ENCODE measurements at regions not wholly inside any gene's neighbourhood (a gene's known extent, or its start where the extent isn't known, plus 50 kb on each side); places are given as distances from the start of the nearest gene placed in this dataset.

DNA sequence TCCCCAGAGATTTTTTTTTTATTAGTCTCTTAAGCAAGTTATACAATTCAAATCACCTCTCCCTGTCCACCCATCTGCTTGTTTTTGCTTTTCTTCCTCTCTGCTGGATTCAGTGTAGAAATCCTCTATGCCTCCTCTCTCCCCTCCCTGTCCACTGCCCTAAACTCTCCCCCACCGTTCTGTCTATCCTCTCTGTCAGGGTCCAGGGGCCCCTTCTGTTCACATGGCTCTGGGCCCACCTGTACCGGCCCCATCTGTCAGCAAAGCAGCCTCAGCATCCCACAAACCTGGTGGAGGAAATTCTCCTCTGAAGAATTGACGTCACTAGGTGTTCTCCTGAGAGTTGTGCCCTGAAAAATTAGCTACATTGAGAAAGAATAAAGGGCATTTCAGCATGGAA, 137.6 kb upstream of the CMC1 start:
- no peaks in the 10 kb centered on the region for H3K27me3 ChIP-seq
- intact Hi-C loops (cut with DNase I; ENCODE audit: low total_unique reads): no loop called here

DNA sequence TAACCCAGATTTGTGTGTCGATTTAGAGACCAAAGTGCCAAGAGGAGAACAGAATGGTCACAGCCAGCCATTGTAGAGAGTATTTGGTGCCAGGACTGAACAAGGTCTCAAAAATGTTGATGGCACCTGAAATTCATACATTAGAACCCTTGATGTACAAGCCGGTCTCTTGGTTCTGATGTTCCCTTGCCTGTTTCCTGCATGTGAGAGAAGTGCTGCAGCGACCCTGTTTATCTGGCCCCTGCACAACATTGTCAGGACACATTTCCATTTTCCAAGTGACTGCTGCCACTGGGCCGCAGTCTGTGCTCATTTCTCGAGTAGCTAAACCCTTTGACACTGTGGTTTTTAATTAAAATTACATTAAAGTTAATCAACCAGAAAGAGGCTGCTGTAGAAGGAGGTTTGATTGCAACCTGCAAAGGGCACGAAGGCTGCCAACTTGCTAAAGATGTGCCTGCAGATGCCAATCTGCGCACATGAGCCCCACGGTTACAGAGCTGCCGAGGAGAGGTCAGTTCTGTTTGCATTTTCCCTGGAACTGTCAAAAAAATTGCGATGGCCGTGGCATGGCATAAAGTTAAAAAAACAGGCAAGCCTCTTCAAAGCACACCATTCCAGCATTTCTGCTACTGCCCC, 136.4 kb upstream of the CMC1 start:
- no peaks in the 10 kb centered on the region for H3K27me3 ChIP-seq
- TF ChIP-seq, protein P1, sequence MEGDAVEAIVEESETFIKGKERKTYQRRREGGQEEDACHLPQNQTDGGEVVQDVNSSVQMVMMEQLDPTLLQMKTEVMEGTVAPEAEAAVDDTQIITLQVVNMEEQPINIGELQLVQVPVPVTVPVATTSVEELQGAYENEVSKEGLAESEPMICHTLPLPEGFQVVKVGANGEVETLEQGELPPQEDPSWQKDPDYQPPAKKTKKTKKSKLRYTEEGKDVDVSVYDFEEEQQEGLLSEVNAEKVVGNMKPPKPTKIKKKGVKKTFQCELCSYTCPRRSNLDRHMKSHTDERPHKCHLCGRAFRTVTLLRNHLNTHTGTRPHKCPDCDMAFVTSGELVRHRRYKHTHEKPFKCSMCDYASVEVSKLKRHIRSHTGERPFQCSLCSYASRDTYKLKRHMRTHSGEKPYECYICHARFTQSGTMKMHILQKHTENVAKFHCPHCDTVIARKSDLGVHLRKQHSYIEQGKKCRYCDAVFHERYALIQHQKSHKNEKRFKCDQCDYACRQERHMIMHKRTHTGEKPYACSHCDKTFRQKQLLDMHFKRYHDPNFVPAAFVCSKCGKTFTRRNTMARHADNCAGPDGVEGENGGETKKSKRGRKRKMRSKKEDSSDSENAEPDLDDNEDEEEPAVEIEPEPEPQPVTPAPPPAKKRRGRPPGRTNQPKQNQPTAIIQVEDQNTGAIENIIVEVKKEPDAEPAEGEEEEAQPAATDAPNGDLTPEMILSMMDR (IDR thresholded peaks at IDR 0.05): no peak
- TF ChIP-seq POLR2A (IDR thresholded peaks at IDR 0.05): no peak
- no peak for TF ChIP-seq POLR2AphosphoS5 (IDR thresholded peaks at IDR 0.05)
- no peak overlapping the region for H3K27ac ChIP-seq
- no peak for DNase-seq (ENCODE audit: low spot score in 2 of 2)
- no peaks in the 10 kb centered on the region for H3K4me1 ChIP-seq
- intact Hi-C loops (cut with DNase I; ENCODE audit: low total_unique reads): no loop called here
- H3K4me3 ChIP-seq: no peak overlapping the region
- H3K36me3 ChIP-seq: no peaks in the 10 kb centered on the region
- peaks cover 0 to 9% of the 10 kb centered on the region in 2 donors for H3K9me3 ChIP-seq

More for the DNA sequence above, 137.6 kb upstream of the CMC1 start:
- H3K27ac ChIP-seq: no peak overlapping the region
- no peak overlapping the region for H3K4me3 ChIP-seq
- DNase-seq (ENCODE audit: low spot score in 2 of 2): no peak
- H3K36me3 ChIP-seq: no peaks in the 10 kb centered on the region
- no peaks in the 10 kb centered on the region for H3K4me1 ChIP-seq
- peaks cover 0 to 20% of the 10 kb centered on the region in 2 donors for H3K9me3 ChIP-seq
- TF ChIP-seq, protein P1 (IDR thresholded peaks at IDR 0.05): no peak
- no peak for TF ChIP-seq POLR2A (IDR thresholded peaks at IDR 0.05)
- no peak for TF ChIP-seq POLR2AphosphoS5 (IDR thresholded peaks at IDR 0.05)

DNA sequence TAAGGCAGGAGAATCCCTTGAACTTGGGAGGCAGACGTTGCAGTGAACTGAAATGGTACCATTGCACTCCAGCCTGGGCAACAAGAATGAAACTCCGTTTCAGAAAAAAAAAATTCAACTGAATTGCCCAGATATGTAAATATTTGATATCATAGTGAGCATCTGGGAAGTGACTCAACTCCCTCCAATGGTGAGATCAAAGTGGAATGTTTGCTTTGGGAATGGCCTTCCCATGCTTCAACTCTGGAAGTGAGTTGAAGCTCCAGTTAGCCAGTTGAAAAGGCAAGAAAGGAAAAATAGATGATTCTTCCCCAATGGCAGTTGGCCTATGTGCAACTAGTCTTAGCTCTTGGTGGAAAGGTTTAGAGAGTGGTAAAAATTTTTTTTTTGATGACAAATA, 131.6 kb upstream of the CMC1 start:
- no peak for DNase-seq (ENCODE audit: low spot score in 2 of 2)
- Histone ChIP-seq H3K36me3 (no peaks in the 10 kb centered on the region), H3K9me3 (no peaks in the 10 kb centered on the region), H3K27ac (no peak overlapping the region), H3K4me3 (no peak overlapping the region), H3K27me3 (no peaks in the 10 kb centered on the region), H3K4me1 (no peaks in the 10 kb centered on the region)
- intact Hi-C loops (cut with DNase I; ENCODE audit: low total_unique reads): no loop called here
- TF ChIP-seq POLR2AphosphoS5 (IDR thresholded peaks at IDR 0.05) (no peak), POLR2A (IDR thresholded peaks at IDR 0.05) (no peak)
- TF ChIP-seq, protein P1 (IDR thresholded peaks at IDR 0.05): no peak

DNA sequence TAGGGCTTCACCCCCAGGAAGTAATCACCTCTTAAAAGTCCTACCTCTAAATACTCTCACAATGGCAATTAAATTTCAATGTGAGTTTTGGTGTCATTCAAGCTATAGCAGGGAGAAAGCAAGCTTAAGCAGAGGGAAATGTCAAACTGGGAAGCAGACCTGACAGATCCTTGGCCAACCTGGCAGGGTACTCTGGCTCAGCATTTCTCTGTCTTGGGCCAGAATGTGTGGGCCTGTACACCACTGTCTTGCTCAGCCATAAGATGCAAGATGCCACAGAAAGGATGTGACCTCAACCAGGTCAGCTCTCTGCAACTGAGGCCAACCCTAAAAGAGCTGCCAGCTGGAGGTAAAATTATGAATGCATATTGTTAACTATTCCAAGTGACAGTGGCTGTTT, 130.6 kb upstream of the CMC1 start:
- Histone ChIP-seq H3K9me3 (no peaks in the 10 kb centered on the region), H3K27ac (no peak overlapping the region), H3K36me3 (no peaks in the 10 kb centered on the region), H3K4me1 (no peaks in the 10 kb centered on the region), H3K27me3 (no peaks in the 10 kb centered on the region), H3K4me3 (no peak overlapping the region)
- DNase-seq (ENCODE audit: low spot score in 2 of 2): no peak
- TF ChIP-seq POLR2AphosphoS5 (IDR thresholded peaks at IDR 0.05): no peak
- TF ChIP-seq, protein P1 (IDR thresholded peaks at IDR 0.05): no peak
- TF ChIP-seq POLR2A (IDR thresholded peaks at IDR 0.05): no peak
- intact Hi-C loops (cut with DNase I; ENCODE audit: low total_unique reads): no loop called here

DNA sequence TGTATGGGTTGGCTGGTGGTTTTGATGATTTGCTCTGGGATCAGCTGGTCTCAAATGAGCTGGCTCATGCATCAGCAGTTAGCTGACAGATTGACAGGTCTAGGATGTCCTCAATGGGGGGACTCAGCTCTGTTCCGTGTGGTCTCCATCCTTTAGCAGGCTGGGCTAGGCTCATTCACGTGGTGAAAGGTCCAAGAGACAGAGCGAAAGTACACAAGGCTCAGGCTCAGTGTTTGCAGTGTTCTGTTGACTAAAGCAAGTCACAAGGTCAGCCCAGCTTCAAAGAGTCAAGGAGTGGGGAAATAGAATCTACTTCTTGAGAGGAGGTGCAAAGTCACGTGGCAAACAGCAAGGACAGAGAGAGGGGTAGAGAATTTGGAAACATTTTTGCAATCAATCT, 126.5 kb upstream of the CMC1 start:
- no peak for TF ChIP-seq POLR2A (IDR thresholded peaks at IDR 0.05)
- no peak for TF ChIP-seq POLR2AphosphoS5 (IDR thresholded peaks at IDR 0.05)
- DNase-seq (ENCODE audit: low spot score in 2 of 2): no peak
- intact Hi-C loops (cut with DNase I; ENCODE audit: low total_unique reads): no loop called here
- Histone ChIP-seq H3K27ac (no peak overlapping the region), H3K36me3 (no peaks in the 10 kb centered on the region), H3K4me1 (no peaks in the 10 kb centered on the region), H3K4me3 (no peak overlapping the region), H3K9me3 (no peaks in the 10 kb centered on the region), H3K27me3 (no peaks in the 10 kb centered on the region)

All from breast epithelium (tissue), 4 donors.